GM03348 (cell line): ENCODE measurements at regions not wholly inside any gene's neighbourhood (a gene's known extent, or its start where the extent isn't known, plus 50 kb on each side); places are given as distances from the start of the nearest gene placed in this dataset.

Experiments used
- DNase-seq: peaks from one replicate; pipeline ENCODE4 v3.0.0; 2012; ENCODE audit warnings: low spot score

DNA sequence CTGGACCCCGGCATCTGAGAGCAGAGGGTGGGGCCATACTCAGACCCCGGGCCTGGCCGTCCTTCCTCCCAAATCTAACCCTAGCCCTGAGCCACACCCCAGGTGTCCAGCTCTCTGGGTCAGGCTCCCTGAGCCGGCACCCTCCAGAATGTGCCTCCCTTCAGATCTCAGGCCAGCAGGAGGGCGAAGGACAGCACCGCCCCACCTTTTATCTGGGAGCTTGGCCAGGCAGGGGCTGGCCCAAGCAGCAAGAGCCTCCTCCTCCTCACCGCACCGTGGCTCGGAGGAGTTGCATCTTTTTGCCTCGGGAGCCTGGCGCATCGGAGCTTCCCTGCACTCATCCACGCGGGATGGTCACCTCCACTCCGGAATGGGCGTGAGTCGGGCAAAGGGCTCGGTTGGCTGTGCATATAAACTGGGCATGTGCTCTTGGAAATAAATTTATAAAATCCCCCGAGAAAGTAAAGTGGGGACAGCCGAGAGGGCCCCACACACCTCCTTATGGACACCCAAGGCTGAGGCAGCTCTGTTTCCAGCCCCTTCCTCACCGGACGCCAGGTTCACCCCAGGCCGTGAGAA, 69.1 kb upstream of the CTDP1 start:
- no peak for DNase-seq

DNA sequence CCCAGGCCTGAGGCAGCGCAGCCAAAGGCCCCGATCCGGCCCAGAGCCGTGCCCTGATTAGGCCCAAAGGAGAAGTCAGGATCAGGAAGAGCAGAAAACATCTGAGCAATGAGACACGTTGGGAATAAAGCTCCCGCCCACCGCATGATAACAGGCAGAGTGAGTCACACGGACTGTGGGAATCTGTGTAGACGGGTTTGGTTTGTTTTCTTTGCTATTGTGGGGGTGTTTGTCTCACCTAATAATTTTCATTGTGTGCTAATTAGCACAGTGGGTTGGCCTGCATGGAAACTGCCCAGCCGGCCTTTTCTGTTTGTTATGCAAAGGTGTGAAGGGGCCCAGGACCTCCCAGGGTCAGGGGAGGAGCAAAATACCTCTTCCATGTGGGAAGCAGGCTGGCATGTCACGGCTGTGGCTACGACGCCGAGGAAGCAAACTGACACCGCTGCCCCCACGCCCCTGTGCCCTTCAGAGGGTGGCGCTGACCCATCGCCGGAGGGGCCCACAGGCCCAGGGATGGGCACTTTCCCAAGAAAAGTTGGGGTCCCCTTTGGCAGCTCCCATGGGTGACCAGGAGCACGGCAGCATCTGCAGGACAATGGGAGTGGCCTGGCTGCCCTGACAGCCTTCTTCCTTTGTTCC, 68.4 kb upstream of the CTDP1 start:
- DNase-seq, result peak; percentile 71

DNA sequence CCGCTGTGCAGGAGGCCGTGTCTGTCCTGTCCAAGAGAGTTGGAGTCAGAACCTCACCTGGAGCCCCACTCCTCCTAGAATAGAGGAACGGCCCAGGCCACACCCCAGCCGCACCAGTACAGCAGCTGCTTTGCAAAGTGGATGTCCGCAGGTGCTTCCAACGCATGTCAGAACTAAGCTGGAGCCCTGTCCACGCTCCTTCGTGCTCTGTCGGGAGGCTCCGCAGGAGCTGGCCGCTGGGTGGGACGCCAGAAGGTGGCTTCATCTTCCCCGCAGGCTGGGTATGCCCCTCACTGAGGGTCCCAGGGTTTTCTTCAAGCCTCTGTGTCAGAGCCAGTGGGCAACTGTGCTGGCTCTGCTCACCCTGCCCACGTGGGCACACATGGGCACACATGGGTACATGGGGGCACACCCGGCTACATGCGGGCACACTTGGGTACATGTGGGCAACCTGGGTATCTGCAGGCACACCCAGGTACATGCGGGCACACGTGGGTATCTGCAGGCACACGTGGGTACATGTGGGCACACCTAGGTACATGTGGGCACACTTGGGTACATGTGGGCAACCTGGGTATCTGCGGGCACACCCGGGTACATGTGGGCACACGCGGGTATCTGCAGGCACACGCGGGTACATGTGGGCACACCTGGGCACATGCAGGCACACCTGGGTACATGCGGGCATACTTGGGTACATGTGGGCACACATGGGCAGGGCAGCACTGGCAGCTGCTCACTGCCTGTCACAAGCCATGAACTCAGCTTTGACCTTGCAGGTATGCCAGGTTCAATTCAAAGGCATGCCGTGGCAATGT, 67.1 kb upstream of the CTDP1 start:
- DNase-seq, result no peak

GRCh38 chr18:79613186-79613931, 66.2 kb upstream of the CTDP1 start:
- no peak for DNase-seq

GRCh38 chr18:79614211-79614955, 65.2 kb upstream of the CTDP1 start:
- no peak for DNase-seq

- no peak for DNase-seq
Observed at GRCh38 chr18:79615091-79615490, 64.5 kb upstream of the CTDP1 start.

DNA sequence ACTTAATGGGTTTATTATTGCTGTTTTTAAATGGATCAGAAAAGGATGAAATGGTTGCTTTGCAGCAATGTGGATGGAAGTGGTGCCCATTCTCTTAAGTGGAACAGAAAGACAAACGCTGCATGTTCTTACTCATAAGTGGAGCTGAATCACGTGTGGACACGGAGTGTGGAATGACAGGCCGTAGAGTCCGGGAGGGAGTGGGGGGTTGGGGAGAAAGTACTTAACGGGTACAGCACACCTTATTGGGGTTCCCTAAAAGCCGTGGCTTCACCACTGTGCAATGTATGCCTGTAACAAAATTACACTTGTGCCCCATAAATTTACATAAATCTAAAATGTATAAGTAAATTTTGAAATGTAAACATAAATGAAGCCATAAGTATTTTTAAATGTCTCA, 64.0 kb upstream of the CTDP1 start:
- no peak for DNase-seq

DNA sequence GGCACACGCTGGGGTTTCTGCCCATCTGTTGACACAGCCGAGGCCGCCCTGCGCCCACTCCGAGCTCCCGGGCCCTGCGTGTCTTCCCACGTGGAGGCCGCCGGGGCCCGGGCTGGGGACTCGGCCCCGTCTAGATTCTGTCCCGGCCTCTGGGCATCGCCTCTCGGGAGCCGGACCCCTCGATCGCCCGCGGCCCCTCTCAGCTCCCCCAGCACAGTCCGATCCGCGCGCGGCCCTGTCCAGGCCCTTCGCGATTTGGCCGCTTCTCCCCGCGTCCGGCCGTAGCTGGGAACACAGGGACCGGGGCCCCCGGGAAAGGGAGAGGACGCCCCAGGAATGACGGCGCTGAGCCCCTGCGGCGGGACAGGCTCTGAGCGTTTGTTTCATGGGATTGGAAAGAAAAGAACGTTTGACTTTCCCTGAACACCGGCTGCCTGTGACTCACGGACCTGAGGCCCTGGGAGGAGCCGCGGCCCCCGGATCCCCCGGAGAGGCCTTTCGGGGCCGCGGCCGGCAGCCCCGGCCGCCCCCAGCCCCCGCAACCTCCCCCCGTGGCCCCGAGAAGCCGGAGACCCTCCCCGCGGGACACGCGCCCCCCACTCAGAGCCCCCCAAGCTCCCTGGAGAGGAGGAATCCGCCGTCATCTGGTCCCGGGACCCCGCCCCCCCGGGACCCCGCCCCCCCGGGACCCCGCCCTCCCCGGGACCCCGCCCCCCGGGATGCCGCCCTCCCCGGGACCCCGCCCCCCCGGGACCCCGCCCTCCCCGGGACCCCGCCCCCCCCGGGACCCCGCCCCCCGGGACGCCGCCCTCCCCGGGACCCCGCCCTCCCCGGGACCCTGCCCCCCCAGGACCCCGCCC, 62.7 kb upstream of the CTDP1 start:
- peak; percentile 52 for DNase-seq

DNA sequence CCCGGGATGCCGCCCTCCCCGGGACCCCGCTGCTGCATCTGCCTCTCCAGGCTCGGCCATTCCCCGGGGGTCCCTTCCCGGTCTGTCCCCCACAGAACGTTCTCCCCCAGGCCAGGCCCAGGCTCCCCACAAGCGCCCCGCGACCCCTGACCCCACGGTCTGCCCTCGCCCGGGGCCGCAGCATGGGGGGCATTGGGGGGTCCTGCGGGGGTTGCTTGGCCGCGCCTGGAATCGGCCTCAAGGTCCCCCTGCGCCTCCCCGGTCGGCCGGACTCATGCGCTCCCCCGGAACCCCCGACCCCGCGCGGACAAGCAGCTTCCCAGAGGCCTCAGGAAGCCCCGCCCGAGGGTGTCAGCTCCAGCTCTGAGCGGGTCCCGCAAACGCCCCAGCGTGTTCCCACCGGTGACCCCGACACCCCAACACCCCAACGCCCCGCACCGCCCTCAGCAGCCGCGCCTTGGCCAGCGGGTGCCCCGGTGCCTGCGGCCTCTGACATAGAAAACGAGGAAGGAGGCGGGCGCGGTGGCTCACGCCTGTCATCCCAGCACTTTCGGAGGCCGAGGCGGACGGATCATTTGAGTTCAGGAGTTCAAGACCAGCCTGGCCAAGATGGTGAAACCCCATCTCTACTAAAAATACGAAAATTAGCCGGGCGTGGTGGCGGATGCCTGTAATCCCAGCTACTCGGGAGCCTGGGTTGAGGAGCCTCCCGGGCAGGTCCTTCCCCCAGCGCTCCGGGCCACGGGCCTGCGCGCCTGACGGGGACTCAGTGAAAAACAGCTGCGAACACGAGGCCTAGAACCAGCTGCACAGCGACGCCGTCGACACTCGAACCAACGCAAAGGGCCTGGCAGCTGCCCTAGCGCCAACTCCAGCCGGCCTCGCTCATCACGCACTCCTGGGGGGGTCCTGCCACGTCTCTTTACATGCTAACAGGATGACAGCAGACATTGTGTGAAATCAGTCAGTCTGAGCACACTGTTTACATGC, 61.8 kb upstream of the CTDP1 start:
- no peak for DNase-seq

DNA sequence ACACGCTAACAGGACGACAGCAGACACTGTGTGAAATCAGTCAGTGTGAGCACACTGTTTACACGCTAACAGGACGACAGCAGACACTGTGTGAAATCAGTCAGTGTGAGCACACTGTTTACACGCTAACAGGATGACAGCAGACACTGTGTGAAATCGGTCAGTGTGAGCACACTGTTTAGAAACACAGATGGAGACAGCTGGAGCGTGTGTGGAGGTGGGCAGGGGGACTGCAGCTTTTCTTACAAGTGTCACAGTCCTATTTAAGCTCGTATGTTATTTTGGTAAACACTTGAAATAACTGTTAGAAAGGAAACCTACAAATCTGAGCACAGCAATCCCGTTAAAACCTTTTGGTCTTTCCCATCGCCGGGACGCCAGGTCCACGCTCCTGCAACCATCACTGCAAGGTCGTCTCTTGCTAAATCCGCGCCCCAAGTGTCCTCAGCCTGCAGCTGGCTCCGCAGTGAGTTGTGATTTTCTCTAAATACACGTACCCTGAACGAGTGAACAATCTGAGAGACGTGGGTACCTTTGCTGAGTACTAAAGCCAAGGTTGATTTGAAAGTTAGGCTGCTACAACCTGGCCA, 58.9 kb upstream of the CTDP1 start:
- DNase-seq, result no peak

GRCh38 chr18:79621501-79621900, 58.1 kb upstream of the CTDP1 start:
- DNase-seq, result no peak

DNA sequence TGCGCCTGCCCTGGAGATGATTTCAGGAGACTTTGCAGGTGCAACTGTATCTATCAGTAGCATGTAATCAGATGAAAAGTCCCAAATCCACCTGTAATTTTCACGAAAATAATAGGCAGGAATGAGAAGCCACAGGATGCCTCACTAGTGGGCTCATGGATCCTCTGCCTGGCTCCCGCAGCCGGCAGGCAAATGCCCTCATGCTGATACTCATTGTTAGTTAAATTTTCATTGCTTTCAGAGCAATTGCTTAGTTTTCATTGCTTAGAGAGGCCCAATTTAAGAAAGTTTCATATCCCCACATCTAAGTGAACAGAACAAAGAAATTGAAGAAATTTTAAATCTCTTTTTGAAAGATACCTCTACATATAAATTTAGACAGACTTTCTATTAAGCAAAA, 57.6 kb upstream of the CTDP1 start:
- DNase-seq, result no peak

- DNase-seq, result no peak
Observed at GRCh38 chr18:79624356-79625170, 55.0 kb upstream of the CTDP1 start.

- no peak for DNase-seq
Observed at GRCh38 chr18:79625195-79625923, 54.2 kb upstream of the CTDP1 start.

- DNase-seq, result no peak
Observed at GRCh38 chr18:79625924-79626561, 53.6 kb upstream of the CTDP1 start.

GRCh38 chr18:79626905-79627749, 52.5 kb upstream of the CTDP1 start:
- DNase-seq, result no peak
